HG02885 (cell line): ENCODE measurements at regions not wholly inside any gene's neighbourhood (a gene's known extent, or its start where the extent isn't known, plus 50 kb on each side); places are given as distances from the start of the nearest gene placed in this dataset.

Source experiments
- ATAC-seq: cut with Tn5 transposase; IDR thresholded peaks from one replicate; pipeline ENCODE4 v1.9.1; 2021; ENCODE audit warnings: mild to moderate bottlenecking; ENCODE audit not compliant: unreplicated experiment, poor library complexity

GRCh38 chr5:58215364-58215763, 244.5 kb downstream of the PLK2 start:
- ATAC-seq = no peak

- no peak for ATAC-seq
Observed at GRCh38 chr5:58211441-58211840, 248.4 kb downstream of the PLK2 start.

- ATAC-seq = no peak
Observed at GRCh38 chr5:58208674-58209073, 251.2 kb downstream of the PLK2 start.

GRCh38 chr5:58207076-58207475, 252.8 kb downstream of the PLK2 start:
- no peak for ATAC-seq

- no peak for ATAC-seq
Observed at GRCh38 chr5:58204966-58205365, 254.9 kb downstream of the PLK2 start.

GRCh38 chr5:58202941-58203444, 256.9 kb downstream of the PLK2 start:
- ATAC-seq = no peak

DNA sequence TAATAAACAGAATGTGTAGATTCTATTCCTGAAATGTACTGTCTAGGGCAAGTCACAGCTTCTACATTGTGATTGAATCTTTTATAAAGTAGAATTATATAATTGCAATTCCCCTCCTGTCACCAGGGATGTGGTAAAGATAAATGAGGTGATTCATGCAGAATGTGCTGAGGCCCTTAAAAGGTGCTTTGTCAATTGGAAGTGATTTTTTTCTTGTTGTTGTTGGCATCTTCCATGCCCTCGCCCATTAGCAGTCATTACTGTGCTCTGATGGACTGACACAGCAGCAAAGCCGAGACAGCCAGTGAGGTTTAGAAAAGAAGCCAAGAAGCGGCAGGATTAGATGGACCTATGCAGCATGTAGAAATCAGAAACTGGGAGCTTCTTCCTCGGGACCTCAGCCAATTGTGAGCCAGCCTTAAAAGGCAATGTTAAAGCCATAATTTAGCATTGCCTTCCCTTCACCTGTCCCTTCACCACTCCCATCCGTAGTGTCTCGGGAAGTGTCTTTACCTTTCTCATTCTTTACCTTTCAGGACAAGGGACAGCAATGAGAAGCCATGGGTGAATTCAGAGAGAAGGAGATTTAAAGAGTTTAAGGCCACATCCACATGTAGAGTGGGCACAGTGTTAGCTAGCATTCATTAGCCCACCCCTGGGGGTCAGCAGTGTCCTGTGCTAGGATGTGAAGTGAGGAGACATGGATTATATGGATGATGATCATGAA, 257.8 kb downstream of the PLK2 start:
- no peak for ATAC-seq

DNA sequence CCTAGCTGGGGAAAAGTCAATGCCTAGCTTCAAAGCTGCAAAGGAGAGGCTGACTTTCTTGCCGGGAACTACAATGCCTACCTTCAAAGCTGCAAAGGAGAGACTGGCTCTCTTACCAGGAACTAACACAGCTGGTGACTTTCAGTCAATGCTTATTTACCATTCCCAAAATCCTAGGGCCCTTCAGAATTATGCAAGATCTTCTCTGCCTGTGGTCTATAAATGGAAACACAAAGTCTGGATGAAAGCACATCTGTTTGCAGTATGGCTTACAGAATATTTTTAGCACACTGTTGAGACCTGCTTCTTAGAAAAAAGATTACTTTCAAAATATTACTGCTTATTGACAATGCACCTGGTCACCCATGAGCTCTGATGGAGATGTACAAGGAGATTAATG, 259.4 kb downstream of the PLK2 start:
- no peak for ATAC-seq

DNA sequence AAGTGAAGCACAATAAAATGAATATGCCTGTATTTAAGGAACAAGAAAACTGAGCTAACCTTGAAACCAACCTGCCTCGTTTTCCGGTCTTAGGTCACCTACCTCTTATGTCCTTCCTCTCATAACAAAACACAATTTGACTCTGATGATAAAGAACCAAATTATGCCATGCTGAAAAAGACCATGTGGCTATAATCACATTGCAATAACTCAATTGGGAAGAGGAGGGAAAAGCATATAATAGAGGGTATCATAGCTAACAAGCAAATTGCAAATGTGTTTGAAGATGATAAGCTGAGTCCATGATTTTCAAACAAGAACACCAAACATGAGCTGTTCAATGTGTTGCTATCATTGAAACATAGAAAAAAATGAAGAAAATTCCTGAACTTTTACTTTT, 260.8 kb downstream of the PLK2 start:
- no peak for ATAC-seq

DNA sequence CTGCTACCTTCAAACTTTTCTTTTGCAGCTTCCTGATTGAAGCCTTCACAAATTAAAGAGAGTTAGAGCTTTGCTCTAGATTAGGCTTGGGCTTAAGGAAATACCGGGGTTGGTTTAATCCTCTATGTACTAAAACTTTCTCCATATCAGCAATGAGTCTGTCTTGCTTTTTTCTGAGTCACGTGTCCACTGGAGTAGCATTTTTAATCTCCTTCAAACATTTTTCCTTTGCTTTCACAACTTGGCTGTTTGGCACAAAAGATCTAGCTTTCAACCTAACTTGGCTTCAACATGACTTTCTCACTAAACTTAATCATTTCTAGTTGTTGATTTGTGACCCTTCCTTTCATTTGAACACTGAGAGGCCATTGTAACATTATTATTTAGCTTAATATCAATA, 261.6 kb downstream of the PLK2 start:
- no peak for ATAC-seq

GRCh38 chr5:58197875-58198274, 262.0 kb downstream of the PLK2 start:
- no peak for ATAC-seq

- no peak for ATAC-seq
Observed at GRCh38 chr5:58191443-58191842, 268.4 kb downstream of the PLK2 start.

DNA sequence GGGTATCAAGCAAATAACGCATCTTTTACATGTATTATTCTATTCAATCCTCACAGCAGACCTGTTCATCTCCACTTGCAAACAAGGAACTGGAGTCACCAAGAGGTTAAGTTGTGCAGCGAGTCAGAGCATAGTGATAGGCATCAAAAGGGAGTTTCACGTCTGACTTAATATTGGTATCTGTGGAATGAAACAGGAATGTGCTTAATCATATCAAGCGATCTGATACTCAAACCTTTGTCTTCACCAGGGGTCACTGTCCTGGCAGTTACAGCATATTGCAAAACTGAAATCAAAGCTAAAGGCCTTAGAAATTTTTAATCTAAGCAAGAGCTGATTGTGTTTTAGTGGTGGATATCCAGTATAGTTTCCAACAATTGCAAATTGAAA, 271.6 kb downstream of the PLK2 start:
- ATAC-seq = no peak

- ATAC-seq = no peak
Observed at GRCh38 chr5:58187432-58188261, 272.2 kb downstream of the PLK2 start.

GRCh38 chr5:58185801-58186200, 274.1 kb downstream of the PLK2 start:
- ATAC-seq = no peak

DNA sequence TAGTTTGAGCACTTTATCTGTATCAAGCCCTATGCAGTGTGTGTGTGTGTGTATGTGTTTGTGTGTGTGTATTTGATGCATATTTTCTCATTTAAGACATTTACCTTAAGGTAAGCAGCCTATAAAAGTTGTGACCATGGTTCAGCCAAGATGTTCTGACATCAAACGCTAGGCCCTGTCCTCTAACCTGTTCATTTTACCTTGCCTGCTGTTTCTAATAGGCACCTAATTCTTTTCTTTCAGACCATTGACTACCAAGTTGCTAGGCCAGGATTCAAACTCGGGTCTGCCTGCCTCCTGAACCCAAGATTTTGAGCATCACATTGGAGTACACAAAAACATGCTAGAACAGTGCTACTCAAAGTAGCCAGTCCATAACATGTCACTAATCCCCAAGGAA, 274.5 kb downstream of the PLK2 start:
- ATAC-seq = no peak

- ATAC-seq = no peak
Observed at GRCh38 chr5:58184910-58185309, 275.0 kb downstream of the PLK2 start.

- ATAC-seq = no peak
Observed at GRCh38 chr5:58183786-58184085, 276.1 kb downstream of the PLK2 start.

GRCh38 chr5:58183078-58183785, 276.7 kb downstream of the PLK2 start:
- no peak for ATAC-seq

DNA sequence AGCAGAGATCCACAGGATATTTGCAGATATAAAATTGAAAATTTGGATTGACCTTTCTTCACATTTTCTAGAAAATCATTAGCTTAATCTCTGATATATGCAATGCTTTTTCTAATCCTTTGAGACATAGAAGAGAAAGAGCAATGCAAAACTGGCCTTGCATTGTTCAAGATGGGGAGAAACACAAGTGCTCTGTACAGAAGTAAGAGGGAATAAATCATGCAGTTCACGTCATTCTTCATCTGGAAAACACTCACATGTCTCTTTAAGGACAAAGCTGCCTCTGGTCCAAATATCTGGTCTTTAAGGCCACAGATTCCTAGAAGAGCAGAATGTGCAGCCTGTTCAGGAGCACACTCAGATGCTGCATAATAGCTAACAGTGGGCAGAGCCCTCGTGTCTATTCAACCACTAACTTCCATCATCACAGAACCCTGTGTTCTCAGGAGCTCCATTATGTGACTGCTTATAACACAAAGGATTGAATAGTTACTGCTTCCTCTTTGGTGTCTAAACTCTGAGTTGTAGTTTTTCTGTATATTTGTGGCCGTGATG, 277.5 kb downstream of the PLK2 start:
- ATAC-seq = no peak
